Ureter (tissue), 1 donor: ENCODE measurements at regions not wholly inside any gene's neighbourhood (a gene's known extent, or its start where the extent isn't known, plus 50 kb on each side); places are given as distances from the start of the nearest gene placed in this dataset.
"Not testable (repeated sequence)": the region's sequence is repeated elsewhere in the genome, so short reads cannot be mapped to it uniquely, and the experiment has no call there.

ENCODE experiments used
- DNase-seq: peaks from one replicate; pipeline ENCODE4 v3.0.0-alpha.2; 2020; ENCODE audit warnings: low spot score
- donor health status: DM: yes; HTN: yes; CAD: no.

DNA sequence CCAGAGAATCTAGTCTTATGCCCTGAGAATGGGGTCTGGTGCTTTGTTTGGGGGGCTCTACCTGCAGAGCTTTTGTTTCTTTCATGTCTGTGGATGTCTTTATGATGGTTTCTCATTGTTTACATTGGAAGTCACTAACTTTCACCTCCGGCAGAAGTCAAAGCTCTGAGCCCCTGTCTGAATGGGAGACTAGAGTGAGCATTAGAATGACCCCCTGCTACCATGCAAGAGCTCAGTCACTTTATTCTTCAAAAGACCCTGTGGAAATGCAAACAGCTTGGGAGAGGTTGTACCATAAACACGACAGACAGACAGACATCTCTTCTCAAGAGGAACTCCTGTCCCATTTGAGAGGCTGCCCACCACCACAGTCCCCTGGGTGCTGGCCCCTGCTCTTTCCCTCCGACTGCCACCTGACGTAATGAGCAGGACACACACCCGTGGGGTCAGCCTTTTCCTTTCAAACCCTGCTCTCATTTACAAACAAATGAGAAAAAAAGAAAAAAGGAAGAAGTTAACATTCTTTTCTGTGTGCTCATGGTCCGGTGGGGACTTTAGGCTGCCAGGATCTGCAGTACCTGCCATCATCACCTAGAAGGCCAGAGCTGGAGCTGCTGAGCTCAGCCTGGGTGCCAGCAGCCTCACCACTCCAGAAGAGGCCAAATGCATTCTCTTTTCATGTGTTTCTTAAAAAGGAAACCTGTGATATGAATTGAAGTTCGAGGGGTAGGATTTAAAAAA, 91.6 kb downstream of the FZD1 start:
- DNase-seq: no peak

GRCh38 chr7:91356915-91357314, 92.7 kb downstream of the FZD1 start:
- no peak for DNase-seq

DNA sequence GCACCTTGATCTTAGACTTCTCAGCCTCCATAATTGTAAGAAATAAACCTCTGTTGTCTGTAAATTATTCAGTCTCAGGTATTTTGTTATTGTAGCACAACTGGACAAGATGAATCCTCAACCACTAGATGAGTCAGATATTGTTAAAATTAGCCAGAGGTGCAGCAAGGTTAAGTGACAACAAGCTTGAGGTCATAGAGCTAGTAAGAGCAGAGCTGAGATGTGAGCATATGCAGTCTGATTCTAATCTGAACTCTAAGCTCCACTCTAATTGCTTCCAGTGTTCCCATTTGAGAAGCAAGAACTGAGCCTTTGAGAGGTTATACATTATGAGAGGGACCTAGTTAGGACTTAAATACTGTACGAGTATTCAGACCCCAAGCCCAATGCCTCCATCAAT, 93.1 kb downstream of the FZD1 start:
- DNase-seq: no peak

DNA sequence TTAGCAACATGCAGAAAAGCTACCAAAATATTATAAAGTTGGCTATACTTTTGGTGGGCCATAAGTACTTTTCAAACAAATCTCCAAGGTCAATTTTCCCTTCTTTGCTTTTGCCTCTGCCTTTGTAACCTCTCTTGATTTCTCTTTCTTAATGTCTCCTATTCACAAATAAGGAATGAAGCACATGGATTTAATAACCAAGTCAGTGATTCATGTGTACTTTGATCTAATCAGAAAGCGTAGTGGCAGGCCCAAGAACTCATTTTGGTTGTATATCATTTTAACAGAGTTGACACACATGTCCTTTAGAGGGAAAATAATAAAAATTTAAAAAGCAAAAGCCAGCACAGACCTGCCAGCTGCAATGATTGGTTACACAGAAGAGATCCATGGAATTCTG, 93.7 kb downstream of the FZD1 start:
- DNase-seq: no peak

- DNase-seq: no peak
These were observed 94.1 kb downstream of the FZD1 start for GRCh38 chr7:91358303-91358702.

DNA sequence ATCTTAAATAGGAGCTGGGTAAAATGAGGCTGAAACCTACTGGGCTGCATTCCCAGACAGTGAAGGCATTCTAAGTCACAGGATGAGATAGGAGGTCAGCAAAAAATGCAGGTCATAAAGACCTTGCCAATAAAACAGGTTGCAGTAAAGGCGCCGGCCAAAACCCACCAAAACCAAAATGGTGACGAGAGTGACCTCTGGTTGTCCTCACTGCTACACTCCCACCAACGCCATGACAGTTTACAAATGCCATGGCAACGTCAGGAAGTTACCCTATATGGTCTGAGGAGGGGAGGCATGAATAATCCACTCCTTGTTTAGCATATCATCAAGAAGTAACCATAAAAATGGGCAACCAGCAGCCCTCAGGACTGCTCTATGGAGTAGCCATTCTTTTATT, 100.9 kb downstream of the FZD1 start:
- not testable (repeated sequence) for DNase-seq

DNA sequence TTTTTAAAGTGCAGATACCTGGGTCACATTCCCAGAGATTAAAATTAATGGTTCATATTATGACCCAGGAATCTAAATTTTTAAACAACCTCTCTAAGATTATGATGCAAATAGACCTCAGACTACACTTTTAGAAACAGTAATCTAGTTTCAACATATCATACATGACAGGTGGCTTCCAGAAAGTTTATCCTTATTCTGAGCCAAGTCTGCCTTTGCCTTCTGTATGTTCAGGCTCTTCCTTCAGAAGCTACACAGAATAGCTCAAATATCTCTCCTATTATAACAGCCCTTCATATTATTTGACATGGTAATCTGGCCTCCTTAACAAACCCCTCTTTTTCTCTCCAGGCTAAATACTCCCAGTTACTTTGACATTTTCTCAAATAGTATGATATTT, 101.9 kb downstream of the FZD1 start:
- DNase-seq: no peak

- DNase-seq: no peak
These were observed 103.8 kb downstream of the FZD1 start for GRCh38 chr7:91367812-91368578.

DNA sequence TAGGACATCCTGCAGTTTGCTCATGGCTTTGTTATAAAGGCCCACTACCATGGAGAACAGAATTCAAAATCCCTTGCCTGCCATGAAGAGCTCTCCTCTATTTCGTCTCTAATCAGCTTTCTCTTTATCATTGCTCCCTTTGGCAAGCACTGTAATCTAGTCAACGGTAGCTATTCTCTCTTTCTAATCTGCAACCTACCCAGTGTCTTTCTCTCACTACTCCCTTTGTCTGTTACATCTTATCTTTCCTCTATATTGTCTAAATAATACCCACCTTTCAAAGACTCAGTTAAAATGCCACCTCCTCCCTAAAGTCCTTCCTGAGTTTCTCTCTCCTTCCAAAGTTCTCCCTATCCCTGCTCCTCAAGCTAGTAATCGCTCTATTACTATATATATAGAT, 108.1 kb downstream of the FZD1 start:
- no peak for DNase-seq

DNA sequence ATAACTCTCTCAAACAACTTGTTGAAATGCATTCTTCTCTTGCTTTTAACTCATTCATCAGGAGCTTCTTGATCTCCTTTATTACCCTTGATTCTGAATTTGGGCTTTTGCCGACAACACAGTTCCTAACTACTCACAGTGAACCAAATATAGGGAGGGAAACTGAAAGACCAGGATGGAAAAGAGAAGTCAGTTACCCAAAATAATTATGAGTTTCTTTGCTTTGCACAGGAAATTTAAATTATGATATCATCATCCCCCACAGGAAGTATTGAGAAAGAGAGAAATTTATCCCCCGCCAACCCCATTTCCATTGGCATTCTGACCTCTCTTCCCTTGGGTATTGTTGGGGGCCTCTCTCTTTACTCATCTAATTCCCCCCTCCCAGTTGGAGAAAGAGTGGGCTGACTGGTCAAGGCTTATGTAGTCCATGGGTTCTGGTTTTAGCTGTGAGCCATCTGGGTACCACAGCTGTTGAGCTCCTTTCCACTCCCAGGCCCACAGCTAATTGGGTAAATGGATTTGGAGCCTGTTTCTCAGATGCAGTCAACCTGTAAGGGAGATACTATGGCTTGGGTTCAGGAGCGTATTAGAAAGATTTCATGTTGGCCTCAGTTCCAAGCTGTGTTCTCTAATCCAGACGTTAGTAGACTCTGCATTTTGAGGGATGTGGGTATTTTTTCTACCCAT, 109.0 kb downstream of the FZD1 start:
- DNase-seq: no peak

DNA sequence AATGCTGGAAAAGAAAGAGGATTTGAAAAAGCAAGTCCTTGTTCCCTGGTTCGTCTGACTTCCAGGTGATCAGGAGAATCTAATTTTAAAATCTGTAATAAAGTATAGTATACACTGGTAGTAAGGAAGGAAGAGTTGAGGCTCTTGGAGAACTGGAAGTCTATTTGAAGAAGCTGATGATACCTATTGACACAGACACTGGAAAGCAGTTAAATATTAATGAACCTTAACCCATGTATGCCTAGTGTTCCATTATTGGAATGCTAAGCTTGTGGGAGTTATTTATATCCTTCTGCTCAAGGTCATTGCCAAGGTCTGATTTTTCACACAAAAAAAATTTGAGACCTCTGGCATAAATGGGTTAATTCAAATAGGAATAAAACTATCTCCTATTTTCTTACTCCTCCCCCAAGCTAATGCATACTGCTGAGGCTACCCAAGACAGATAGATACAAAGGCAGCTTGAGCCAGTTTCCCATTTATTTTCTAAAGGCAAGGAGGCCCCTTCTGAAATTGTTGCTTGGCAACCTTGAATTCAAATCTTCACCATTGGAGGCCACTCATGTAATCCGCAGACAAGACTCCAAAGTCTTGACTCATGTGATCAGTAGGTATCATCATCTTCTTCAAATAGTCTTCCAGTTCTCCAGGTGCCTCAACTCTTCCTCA, 110.2 kb downstream of the FZD1 start:
- DNase-seq: no peak

DNA sequence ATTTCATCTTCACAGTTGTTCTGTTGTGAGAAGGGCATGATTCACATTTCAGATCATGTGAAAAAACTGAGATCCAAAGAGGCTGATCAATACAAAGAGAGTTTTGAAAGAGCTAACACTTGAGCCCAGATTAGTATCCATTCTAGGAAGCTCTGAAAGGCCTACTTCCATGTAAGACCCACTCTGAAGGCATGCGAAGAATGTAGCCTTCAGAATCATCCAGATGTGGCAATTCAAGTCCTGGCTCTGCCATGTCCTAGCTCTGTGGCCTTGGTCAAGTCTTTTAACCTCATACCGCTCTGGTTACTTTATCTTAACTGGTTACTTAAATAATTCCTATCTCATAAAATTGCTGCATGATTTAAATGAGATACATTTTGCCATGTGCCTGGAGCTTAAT, 111.1 kb downstream of the FZD1 start:
- DNase-seq: no peak

- no peak for DNase-seq
These were observed 113.9 kb downstream of the FZD1 start for GRCh38 chr7:91378131-91378530.

GRCh38 chr7:91379236-91379635, 115.0 kb downstream of the FZD1 start:
- no peak for DNase-seq

- DNase-seq: no peak
These were observed 115.8 kb downstream of the FZD1 start for GRCh38 chr7:91379991-91380390.

GRCh38 chr7:91383053-91383904, 119.0 kb downstream of the FZD1 start:
- no peak for DNase-seq

GRCh38 chr7:91383905-91384274, 119.7 kb downstream of the FZD1 start:
- DNase-seq: no peak

GRCh38 chr7:91394757-91395156, 130.5 kb downstream of the FZD1 start:
- not testable (repeated sequence) for DNase-seq

DNA sequence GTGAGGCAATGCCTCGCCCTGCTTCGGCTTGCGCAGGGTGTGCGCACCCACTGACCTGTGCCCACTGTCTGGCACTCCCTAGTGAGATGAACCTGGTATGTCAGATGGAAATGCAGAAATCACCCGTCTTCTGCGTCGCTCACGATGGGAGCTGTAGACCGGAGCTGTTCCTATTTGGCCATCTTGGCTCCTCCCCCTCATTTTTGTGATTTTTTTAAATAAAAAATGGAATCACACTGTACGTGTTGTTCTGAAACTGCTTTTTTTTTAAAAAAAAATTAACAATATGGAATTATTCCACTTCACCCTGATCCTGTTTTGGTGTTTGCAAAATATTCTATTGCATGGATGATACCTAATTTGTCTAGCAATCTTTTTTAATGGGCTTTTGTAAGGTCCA, 131.1 kb downstream of the FZD1 start:
- DNase-seq: not testable (repeated sequence)

DNA sequence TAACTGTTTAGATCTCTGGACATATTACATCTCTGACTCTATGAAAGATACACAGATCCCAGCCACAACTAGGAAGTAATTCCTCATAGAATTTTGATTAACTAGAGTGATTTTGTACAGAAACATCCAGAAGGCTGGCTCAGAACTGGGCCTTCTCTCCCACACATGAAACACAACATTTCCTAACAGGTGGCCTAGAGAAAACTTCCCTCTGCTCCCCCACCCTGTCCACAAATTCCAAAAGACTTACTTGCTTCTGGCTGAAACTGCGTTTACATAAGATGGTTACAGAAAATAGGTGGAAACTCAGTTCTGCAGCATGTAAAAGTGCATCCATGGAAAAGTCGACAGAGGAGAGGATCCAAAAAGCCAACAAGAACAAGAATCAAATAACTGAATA, 132.9 kb downstream of the FZD1 start:
- DNase-seq: no peak

- no peak for DNase-seq
These were observed 133.4 kb downstream of the FZD1 start for GRCh38 chr7:91397612-91398011.
